Parathyroid adenoma (tissue), 2 donors: ENCODE measurements at regions not wholly inside any gene's neighbourhood (a gene's known extent, or its start where the extent isn't known, plus 50 kb on each side); places are given as distances from the start of the nearest gene placed in this dataset.
"Not testable (repeated sequence)": the region's sequence is repeated elsewhere in the genome, so short reads cannot be mapped to it uniquely, and the experiment has no call there.

Source experiments
- H2AFZ ChIP-seq: fragments of 300-600 bp; sonication (generic); one replicate; pipeline ENCODE4 v1.7.0; 2017; ENCODE audit warnings: antibody characterized with exemption, mild to moderate bottlenecking
- H3K27ac ChIP-seq: fragments of 300-600 bp; sonication (generic); one replicate; pipeline ENCODE4 v1.7.0; 2017
- H3K27me3 ChIP-seq: fragments of 300-600 bp; sonication (generic); one replicate; pipeline ENCODE4 v1.7.0; 2017; ENCODE audit warnings: low read length; ENCODE audit not compliant: control insufficient read depth, insufficient read depth
- H3K36me3 ChIP-seq: fragments of 300-600 bp; sonication (generic); one replicate; pipeline ENCODE4 v1.7.0; 2017; ENCODE audit warnings: low read length; ENCODE audit not compliant: control insufficient read depth, insufficient read depth
- H3K4me1 ChIP-seq: fragments of 300-600 bp; sonication (generic); one replicate; pipeline ENCODE4 v1.7.0; 2017; ENCODE audit warnings: control low read depth
- H3K4me2 ChIP-seq: fragments of 300-600 bp; sonication (generic); one replicate; pipeline ENCODE4 v1.7.0; 2017; ENCODE audit warnings: low read length
- H3K4me3 ChIP-seq: fragments of 300-600 bp; sonication (generic); one replicate; pipeline ENCODE4 v1.7.0; 2017; ENCODE audit warnings: low read depth, low read length
- H3K79me2 ChIP-seq: fragments of 300-600 bp; sonication (generic); one replicate; pipeline ENCODE4 v1.7.0; 2017; ENCODE audit warnings: control low read depth
- H3K9ac ChIP-seq: fragments of 300-600 bp; sonication (generic); one replicate; pipeline ENCODE4 v1.7.0; 2017; ENCODE audit warnings: mild to moderate bottlenecking
- H3K9me3 ChIP-seq: fragments of 300-600 bp; sonication (generic); one replicate; pipeline ENCODE4 v1.7.0; 2017; ENCODE audit warnings: low read length; ENCODE audit not compliant: control insufficient read depth
- CTCF ChIP-seq: fragments of 300-600 bp; sonication (generic); IDR thresholded peaks from one replicate; pipeline ENCODE4 v1.7.0; 2017; ENCODE audit warnings: antibody characterized with exemption, mild to moderate bottlenecking
- donor health status: primary hyperparathyroidism.

GRCh38 chr4:30103455-30103854 is 616.7 kb upstream of the PCDH7 start:
- Histone ChIP-seq H3K27me3 (no peaks in the 10 kb centered on the region), H3K4me3 (no peak overlapping the region), H3K4me2 (no peak overlapping the region), H2AFZ (no peak overlapping the region), H3K4me1 (no peaks in the 10 kb centered on the region), H3K9ac (no peak overlapping the region), H3K36me3 (no peaks in the 10 kb centered on the region), H3K27ac (no peak overlapping the region), H3K79me2 (no peaks in the 10 kb centered on the region), H3K9me3 (no peaks in the 10 kb centered on the region)
- no peak for TF ChIP-seq CTCF

GRCh38 chr4:30116401-30116800 is 603.8 kb upstream of the PCDH7 start:
- no peaks in the 10 kb centered on the region for H3K79me2 ChIP-seq
- H3K9ac ChIP-seq: no peak overlapping the region
- TF ChIP-seq CTCF: no peak
- no peaks in the 10 kb centered on the region for H3K9me3 ChIP-seq
- H3K4me3 ChIP-seq: no peak overlapping the region
- H3K27me3 ChIP-seq: no peaks in the 10 kb centered on the region
- H3K4me1 ChIP-seq: no peaks in the 10 kb centered on the region
- no peak overlapping the region for H3K27ac ChIP-seq
- H2AFZ ChIP-seq: no peak overlapping the region
- no peak overlapping the region for H3K4me2 ChIP-seq
- no peaks in the 10 kb centered on the region for H3K36me3 ChIP-seq

- Histone ChIP-seq H3K79me2 (no peaks in the 10 kb centered on the region), H3K4me1 (no peaks in the 10 kb centered on the region), H3K9me3 (no peaks in the 10 kb centered on the region), H3K4me2 (no peak overlapping the region), H3K27ac (no peak overlapping the region), H3K27me3 (no peaks in the 10 kb centered on the region), H3K4me3 (no peak overlapping the region), H3K9ac (no peak overlapping the region), H3K36me3 (no peaks in the 10 kb centered on the region), H2AFZ (no peak overlapping the region)
- TF ChIP-seq CTCF: no peak
These were observed 602.7 kb upstream of the PCDH7 start for GRCh38 chr4:30117433-30117832.

- TF ChIP-seq CTCF: no peak
- Histone ChIP-seq H3K4me2 (no peak overlapping the region), H3K4me3 (no peak overlapping the region), H3K9me3 (no peaks in the 10 kb centered on the region), H3K4me1 (no peaks in the 10 kb centered on the region), H3K9ac (no peak overlapping the region), H3K27ac (no peak overlapping the region), H3K36me3 (no peaks in the 10 kb centered on the region), H2AFZ (no peak overlapping the region), H3K79me2 (no peaks in the 10 kb centered on the region), H3K27me3 (no peaks in the 10 kb centered on the region)
These were observed 597.5 kb upstream of the PCDH7 start for GRCh38 chr4:30122711-30123110.

GRCh38 chr4:30124621-30125020 is 595.5 kb upstream of the PCDH7 start:
- not testable (repeated sequence) for H3K27ac ChIP-seq, H3K4me3 ChIP-seq, H3K36me3 ChIP-seq, H3K4me1 ChIP-seq, H2AFZ ChIP-seq, H3K9ac ChIP-seq, H3K79me2 ChIP-seq, H3K4me2 ChIP-seq, H3K27me3 ChIP-seq, H3K9me3 ChIP-seq
